ENCODE measurements at regions not wholly inside any gene's neighbourhood (a gene's known extent, or its start where the extent isn't known, plus 50 kb on each side); places are given as distances from the start of the nearest gene placed in this dataset.

GRCh38 chr7:18283045-18283444, 212.5 kb upstream of the HDAC9 start:
- no peaks in the 10 kb centered on the region for H3K36me3 Mint-ChIP-seq (ENCODE audit: low read depth)
- H3K4me1 Mint-ChIP-seq (ENCODE audit: low read depth) = no peaks in the 10 kb centered on the region
- H3K27me3 Mint-ChIP-seq (ENCODE audit: low read depth) = peaks cover 4% of the 10 kb centered on the region
- no peaks in the 10 kb centered on the region for H3K9me3 Mint-ChIP-seq
- H3K27ac Mint-ChIP-seq = no peak overlapping the region
- H3K4me3 Mint-ChIP-seq = no peak overlapping the region

GRCh38 chr7:18287482-18287881, 208.1 kb upstream of the HDAC9 start:
- Mint-ChIP-seq H3K27me3 (ENCODE audit: low read depth) (peaks cover 13% of the 10 kb centered on the region), H3K27ac (no peak overlapping the region), H3K9me3 (no peaks in the 10 kb centered on the region), H3K4me1 (ENCODE audit: low read depth) (no peaks in the 10 kb centered on the region), H3K4me3 (no peak overlapping the region), H3K36me3 (ENCODE audit: low read depth) (no peaks in the 10 kb centered on the region)

GRCh38 chr7:18288322-18289037, 207.1 kb upstream of the HDAC9 start:
- Mint-ChIP-seq H3K9me3 (no peaks in the 10 kb centered on the region), H3K4me3 (no peak overlapping the region), H3K27me3 (ENCODE audit: low read depth) (peaks cover 13% of the 10 kb centered on the region), H3K4me1 (ENCODE audit: low read depth) (no peaks in the 10 kb centered on the region), H3K36me3 (ENCODE audit: low read depth) (no peaks in the 10 kb centered on the region), H3K27ac (no peak overlapping the region)

GRCh38 chr7:18289788-18290187, 205.8 kb upstream of the HDAC9 start:
- Mint-ChIP-seq H3K36me3 (ENCODE audit: low read depth) (no peaks in the 10 kb centered on the region), H3K9me3 (no peaks in the 10 kb centered on the region), H3K4me1 (ENCODE audit: low read depth) (no peaks in the 10 kb centered on the region), H3K27ac (no peak overlapping the region), H3K4me3 (no peak overlapping the region), H3K27me3 (ENCODE audit: low read depth) (peaks cover 10% of the 10 kb centered on the region)

- no peak overlapping the region for H3K27ac Mint-ChIP-seq
- H3K36me3 Mint-ChIP-seq (ENCODE audit: low read depth) = no peaks in the 10 kb centered on the region
- no peaks in the 10 kb centered on the region for H3K9me3 Mint-ChIP-seq
- H3K27me3 Mint-ChIP-seq (ENCODE audit: low read depth) = peaks cover 10% of the 10 kb centered on the region
- H3K4me3 Mint-ChIP-seq = no peak overlapping the region
- no peaks in the 10 kb centered on the region for H3K4me1 Mint-ChIP-seq (ENCODE audit: low read depth)
Observed at GRCh38 chr7:18290223-18290622, 205.3 kb upstream of the HDAC9 start.

GRCh38 chr7:18290865-18291264, 204.7 kb upstream of the HDAC9 start:
- Mint-ChIP-seq H3K36me3 (ENCODE audit: low read depth) (no peaks in the 10 kb centered on the region), H3K9me3 (no peaks in the 10 kb centered on the region), H3K27me3 (ENCODE audit: low read depth) (peaks cover 10% of the 10 kb centered on the region), H3K4me3 (no peak overlapping the region), H3K4me1 (ENCODE audit: low read depth) (no peaks in the 10 kb centered on the region), H3K27ac (no peak overlapping the region)

GRCh38 chr7:18292584-18292983, 203.0 kb upstream of the HDAC9 start:
- no peaks in the 10 kb centered on the region for H3K9me3 Mint-ChIP-seq
- no peaks in the 10 kb centered on the region for H3K4me1 Mint-ChIP-seq (ENCODE audit: low read depth)
- H3K27me3 Mint-ChIP-seq (ENCODE audit: low read depth) = peaks cover 10% of the 10 kb centered on the region
- H3K36me3 Mint-ChIP-seq (ENCODE audit: low read depth) = no peaks in the 10 kb centered on the region
- no peak overlapping the region for H3K4me3 Mint-ChIP-seq
- H3K27ac Mint-ChIP-seq = no peak overlapping the region

- peaks cover 10% of the 10 kb centered on the region for H3K27me3 Mint-ChIP-seq (ENCODE audit: low read depth)
- H3K9me3 Mint-ChIP-seq = no peaks in the 10 kb centered on the region
- H3K27ac Mint-ChIP-seq = no peak overlapping the region
- H3K4me3 Mint-ChIP-seq = no peak overlapping the region
- no peaks in the 10 kb centered on the region for H3K36me3 Mint-ChIP-seq (ENCODE audit: low read depth)
- no peaks in the 10 kb centered on the region for H3K4me1 Mint-ChIP-seq (ENCODE audit: low read depth)
Observed at GRCh38 chr7:18293759-18294158, 201.8 kb upstream of the HDAC9 start.

GRCh38 chr7:18294411-18294810, 201.1 kb upstream of the HDAC9 start:
- no peak overlapping the region for H3K4me3 Mint-ChIP-seq
- H3K27ac Mint-ChIP-seq = no peak overlapping the region
- peaks cover 10% of the 10 kb centered on the region for H3K27me3 Mint-ChIP-seq (ENCODE audit: low read depth)
- H3K36me3 Mint-ChIP-seq (ENCODE audit: low read depth) = no peaks in the 10 kb centered on the region
- H3K4me1 Mint-ChIP-seq (ENCODE audit: low read depth) = no peaks in the 10 kb centered on the region
- no peaks in the 10 kb centered on the region for H3K9me3 Mint-ChIP-seq

GRCh38 chr7:18295781-18296423, 199.6 kb upstream of the HDAC9 start:
- peaks cover under 1% of the 10 kb centered on the region for H3K27me3 Mint-ChIP-seq (ENCODE audit: low read depth)
- no peaks in the 10 kb centered on the region for H3K4me1 Mint-ChIP-seq (ENCODE audit: low read depth)
- H3K36me3 Mint-ChIP-seq (ENCODE audit: low read depth) = no peaks in the 10 kb centered on the region
- no peak overlapping the region for H3K27ac Mint-ChIP-seq
- H3K4me3 Mint-ChIP-seq = no peak overlapping the region
- no peaks in the 10 kb centered on the region for H3K9me3 Mint-ChIP-seq

GRCh38 chr7:18302097-18302496, 193.5 kb upstream of the HDAC9 start:
- Mint-ChIP-seq H3K9me3 (no peaks in the 10 kb centered on the region), H3K4me3 (no peak overlapping the region), H3K27me3 (ENCODE audit: low read depth) (no peaks in the 10 kb centered on the region), H3K36me3 (ENCODE audit: low read depth) (no peaks in the 10 kb centered on the region), H3K27ac (no peak overlapping the region), H3K4me1 (ENCODE audit: low read depth) (no peaks in the 10 kb centered on the region)

GRCh38 chr7:18305866-18306265, 189.7 kb upstream of the HDAC9 start:
- Mint-ChIP-seq H3K27ac (no peak overlapping the region), H3K27me3 (ENCODE audit: low read depth) (no peaks in the 10 kb centered on the region), H3K9me3 (no peaks in the 10 kb centered on the region), H3K36me3 (ENCODE audit: low read depth) (no peaks in the 10 kb centered on the region), H3K4me3 (no peak overlapping the region), H3K4me1 (ENCODE audit: low read depth) (no peaks in the 10 kb centered on the region)

- H3K4me1 Mint-ChIP-seq (ENCODE audit: low read depth) = no peaks in the 10 kb centered on the region
- no peak overlapping the region for H3K4me3 Mint-ChIP-seq
- H3K36me3 Mint-ChIP-seq (ENCODE audit: low read depth) = no peaks in the 10 kb centered on the region
- H3K27me3 Mint-ChIP-seq (ENCODE audit: low read depth) = no peaks in the 10 kb centered on the region
- no peak overlapping the region for H3K27ac Mint-ChIP-seq
- H3K9me3 Mint-ChIP-seq = no peaks in the 10 kb centered on the region
Observed at GRCh38 chr7:18306696-18307095, 188.9 kb upstream of the HDAC9 start.

GRCh38 chr7:18308938-18309337, 186.6 kb upstream of the HDAC9 start:
- Mint-ChIP-seq H3K27me3 (ENCODE audit: low read depth) (no peaks in the 10 kb centered on the region), H3K36me3 (ENCODE audit: low read depth) (no peaks in the 10 kb centered on the region), H3K9me3 (no peaks in the 10 kb centered on the region), H3K4me3 (no peak overlapping the region), H3K27ac (no peak overlapping the region), H3K4me1 (ENCODE audit: low read depth) (no peaks in the 10 kb centered on the region)

- Mint-ChIP-seq H3K4me3 (no peak overlapping the region), H3K4me1 (ENCODE audit: low read depth) (no peaks in the 10 kb centered on the region), H3K36me3 (ENCODE audit: low read depth) (no peaks in the 10 kb centered on the region), H3K9me3 (no peaks in the 10 kb centered on the region), H3K27me3 (ENCODE audit: low read depth) (no peaks in the 10 kb centered on the region), H3K27ac (no peak overlapping the region)
Observed at GRCh38 chr7:18312482-18312881, 183.1 kb upstream of the HDAC9 start.
